Endothelial cell of umbilical vein (primary cell): ENCODE measurements at regions not wholly inside any gene's neighbourhood (a gene's known extent, or its start where the extent isn't known, plus 50 kb on each side); places are given as distances from the start of the nearest gene placed in this dataset.

ENCODE experiments used
- BruUV-seq: library from RNA; stranded (reverse); fragments of 400-500 nt; replicated peaks from 2 replicates; lab custom pipeline; 2021; lab: Mats Ljungman, UMichigan
- CTCF ChIA-PET: fragments of 300-600, 350-600 bp; sonication (Branson Sonifier 250); formaldehyde crosslinking; loops from one replicate; lab custom pipeline; 2021; ENCODE audit warnings: antibody characterized with exemption, inconsistent platforms; lab: Charles Lee
- POLR2A ChIA-PET: fragments of 300-600, 350-600 bp; sonication (Branson Sonifier 250); formaldehyde crosslinking; loops from one replicate; lab custom pipeline; 2021; ENCODE audit warnings: antibody characterized with exemption, inconsistent platforms; lab: Charles Lee
- DNase-seq: peaks from one replicate; pipeline ENCODE4 v3.0.0-alpha.2; 2011; ENCODE audit warnings: low read depth, low spot score
- FAIRE-seq: peaks from 2 replicates; lab custom pipeline; 2011; peaks lifted over from hg19 to GRCh38; lab: Jason Lieb, UNC
- H2AFZ ChIP-seq: 2 replicates; pipeline ENCODE4 v1.6.0; 2012; ENCODE audit warnings: low read depth, low read length, control low read depth, inconsistent platforms
- H3K27ac ChIP-seq: 2 replicates; pipeline ENCODE4 v1.5.1; 2011; ENCODE audit warnings: low read depth, mild to moderate bottlenecking, control low read depth, low read length, moderate library complexity; ENCODE audit not compliant: insufficient read depth
- H3K27me3 ChIP-seq, 2 experiments: 2 replicates each; pipeline versions ENCODE4 v1.6.0 to v1.6.1; 2011; ENCODE audit warnings: low read length in 2 of 2, mixed read lengths in 1 of 2; ENCODE audit not compliant: control insufficient read depth in 2 of 2, insufficient read depth in 2 of 2
- H3K36me3 ChIP-seq, 2 experiments: 2 replicates in 1 of 2; 3 replicates in 1 of 2; pipeline ENCODE4 v1.5.1; 2011; ENCODE audit warnings: low read length in 2 of 2, mild to moderate bottlenecking in 1 of 2, moderate library complexity in 1 of 2; ENCODE audit not compliant: control insufficient read depth in 2 of 2, insufficient read depth in 2 of 2; ENCODE audit errors: extremely low read depth in 1 of 2
- H3K4me1 ChIP-seq: 3 replicates; pipeline ENCODE4 v1.5.1; 2011; ENCODE audit warnings: mild to moderate bottlenecking, low read length; ENCODE audit not compliant: control insufficient read depth, insufficient read depth; ENCODE audit errors: extremely low read depth
- H3K4me2 ChIP-seq: 2 replicates; pipeline ENCODE4 v1.6.1; 2011; ENCODE audit warnings: low read length, control low read depth, mixed read lengths; ENCODE audit not compliant: insufficient read depth
- H3K4me3 ChIP-seq, 3 experiments: fragments of 200-600 bp in 1 of 3; sonication (generic), shearing (Covaris generic) in 1 of 3; replicated peaks in 1 of 3; 2 replicates each; pipeline ENCODE4 v1.5.1; 2011 to 2016; ENCODE audit warnings: control low read depth in 3 of 3, low read length in 3 of 3, mild to moderate bottlenecking in 2 of 3, inconsistent platforms in 1 of 3, low read depth in 1 of 3, moderate library complexity in 1 of 3; ENCODE audit not compliant: insufficient read depth in 1 of 3
- H3K79me2 ChIP-seq: 2 replicates; pipeline ENCODE4 v1.6.0; 2012; ENCODE audit warnings: low read length, inconsistent platforms; ENCODE audit not compliant: control insufficient read depth, insufficient read depth
- H3K9ac ChIP-seq: replicated peaks from 2 replicates; pipeline ENCODE3; 2011; ENCODE audit warnings: low read length, control low read depth; ENCODE audit not compliant: insufficient read depth; ENCODE audit errors: extremely low read depth
- H3K9me1 ChIP-seq: replicated peaks from 3 replicates; pipeline ENCODE4 v1.6.0; 2011; ENCODE audit warnings: mild to moderate bottlenecking, low read length; ENCODE audit not compliant: control insufficient read depth, insufficient read depth; ENCODE audit errors: extremely low read depth
- H3K9me3 ChIP-seq: replicated peaks from 2 replicates; pipeline ENCODE4 v1.5.1; 2012; ENCODE audit warnings: low read length, inconsistent platforms; ENCODE audit not compliant: control insufficient read depth, insufficient read depth
- H4K20me1 ChIP-seq: replicated peaks from 2 replicates; pipeline ENCODE3; 2011; ENCODE audit warnings: mild to moderate bottlenecking, low read length; ENCODE audit not compliant: control insufficient read depth, insufficient read depth; ENCODE audit errors: extremely low read depth
- CTCF ChIP-seq, 2 donors: IDR thresholded peaks; 1 replicate in 1 of 2; 2 replicates in 1 of 2; pipeline ENCODE4 v1.5.1; 2011; ENCODE audit warnings: low read length in 2 of 2, mild to moderate bottlenecking in 2 of 2, moderate library complexity in 2 of 2, control low read depth in 1 of 2, inconsistent platforms in 1 of 2, low read depth in 1 of 2; ENCODE audit not compliant: insufficient read depth in 1 of 2; ENCODE audit errors: extremely low read depth in 1 of 2
- EZH2 ChIP-seq: IDR thresholded peaks from 2 replicates; pipeline ENCODE4 v1.6.1; 2012; ENCODE audit warnings: borderline replicate concordance, low read depth, mild to moderate bottlenecking, moderate library complexity, low read length, inconsistent platforms; ENCODE audit not compliant: severe bottlenecking
- FOS ChIP-seq: IDR thresholded peaks from 2 replicates; pipeline ENCODE4 v1.6.1; 2011; ENCODE audit warnings: mild to moderate bottlenecking, low read length, moderate library complexity, borderline replicate concordance; ENCODE audit not compliant: insufficient read depth
- GATA2 ChIP-seq: IDR thresholded peaks from 2 replicates; pipeline ENCODE4 v1.7.0; 2011; ENCODE audit warnings: low read depth, mild to moderate bottlenecking, moderate library complexity, mixed read lengths, low read length; ENCODE audit not compliant: insufficient read length, insufficient read depth
- JUN ChIP-seq: IDR thresholded peaks from 2 replicates; pipeline ENCODE4 v1.6.1; 2011; ENCODE audit warnings: borderline replicate concordance, low read depth; ENCODE audit not compliant: insufficient read length, insufficient read depth
- MAX ChIP-seq: IDR thresholded peaks from 2 replicates; pipeline ENCODE4 v1.6.1; 2011; ENCODE audit not compliant: insufficient read depth, insufficient read length
- MYC ChIP-seq: IDR thresholded peaks from one replicate; pipeline ENCODE4 v1.6.1; 2011; ENCODE audit warnings: mild to moderate bottlenecking, low read depth, low read length
- POLR2A ChIP-seq: IDR thresholded peaks from 2 replicates; pipeline ENCODE4 v1.6.1; 2012; ENCODE audit warnings: low read depth, mild to moderate bottlenecking, control low read depth, low read length
- POLR2AphosphoS5 ChIP-seq: IDR thresholded peaks from 2 replicates; pipeline ENCODE4 v1.6.1; 2012; ENCODE audit warnings: low read depth, mild to moderate bottlenecking, control low read depth, low read length, moderate library complexity; ENCODE audit not compliant: insufficient read depth
- dilution Hi-C: fragments of 300-500 bp; cut with MboI; formaldehyde crosslinking; loops from one replicate; pipeline ENCODE4 v1.15.0; 2019; ENCODE audit warnings: low sequenced_read_pairs; ENCODE audit not compliant: extremely low pct_ligation_motif_present
- intact Hi-C: fragments of 100-400 bp; cut with micrococcal nuclease; formaldehyde crosslinking; loops from one replicate; pipeline ENCODE4 v1.10.0; 2022

GRCh38 chr18:67109535-67109934 lies 407.0 kb downstream of the DSEL start:
- H3K27ac ChIP-seq, result no peak overlapping the region
- intact Hi-C loops (no loop called here), dilution Hi-C loops (no loop called here)
- H3K36me3 ChIP-seq, result no peaks in the 10 kb centered on the region
- H3K4me1 ChIP-seq, result no peaks in the 10 kb centered on the region
- no TSS peak for BruUV-seq
- TF ChIP-seq MAX, result no peak
- TF ChIP-seq CTCF (IDR thresholded peaks at IDR 0.05; ENCODE audit: extremely low read depth in 1 of 2, insufficient read depth in 1 of 2, low read depth in 1 of 2, low read length in 2 of 2), result no peak
- TF ChIP-seq POLR2A, result no peak
- no peak for TF ChIP-seq EZH2
- TF ChIP-seq GATA2, result no peak
- TF ChIP-seq FOS, result no peak
- no peak for TF ChIP-seq MYC
- no peak for TF ChIP-seq JUN
- no peak for TF ChIP-seq POLR2AphosphoS5
- no peak overlapping the region for H3K4me2 ChIP-seq
- H3K4me3 ChIP-seq, result no peak overlapping the region
- no peak overlapping the region for H3K9ac ChIP-seq
- no peaks in the 10 kb centered on the region for H3K79me2 ChIP-seq
- no peaks in the 10 kb centered on the region for H3K9me1 ChIP-seq
- DNase-seq (no peak), FAIRE-seq (no peak)
- CTCF ChIA-PET, result interaction anchor here (1.2 kb wide), 1 partner anchor 90 kb away, joined by 3 read pairs; no protein-coding TSS in a partner anchor
- no peaks in the 10 kb centered on the region for H3K9me3 ChIP-seq
- no peak overlapping the region for H2AFZ ChIP-seq
- H4K20me1 ChIP-seq, result no peaks in the 10 kb centered on the region
- peaks cover 0 to 3% of the 10 kb centered on the region in 2 experiments for H3K27me3 ChIP-seq
- POLR2A ChIA-PET, result no interaction called here
